Natural killer cell treated with Interleukin-12 subunit alpha and Interleukin-12 subunit beta and Interleukin-15 and Interleukin-18, amount 100 ng/mL, for 72 hours (primary cell): ENCODE measurements at regions not wholly inside any gene's neighbourhood (a gene's known extent, or its start where the extent isn't known, plus 50 kb on each side); places are given as distances from the start of the nearest gene placed in this dataset.

ENCODE experiments used
- ATAC-seq, 2 donors: fragments of 150-1000 bp; cut with Tn5 transposase in 1 of 2; sonication (Bioruptor Pico), chemical (Tn5 transposase) in 1 of 2; 2 replicates each; pipeline ENCODE4 v1.10.0; 2021
- DNase-seq: peaks from one replicate; pipeline ENCODE4 v3.0.0; 2022; ENCODE audit warnings: low spot score
- H3K27ac Mint-ChIP-seq, 2 donors: 1 replicate in 1 of 2; 2 replicates in 1 of 2; pipeline ENCODE4 v1.8.0; 2022; ENCODE audit warnings: mixed read lengths in 2 of 2, mild to moderate bottlenecking in 1 of 2, moderate library complexity in 1 of 2
- H3K27me3 Mint-ChIP-seq, 2 donors: 1 replicate in 1 of 2; 2 replicates in 1 of 2; pipeline ENCODE4 v1.8.0; 2022; ENCODE audit warnings: mixed read lengths in 2 of 2
- H3K36me3 Mint-ChIP-seq: one replicate; pipeline ENCODE4 v1.8.0; 2022; ENCODE audit warnings: mixed read lengths
- H3K4me1 Mint-ChIP-seq, 2 donors: 1 replicate in 1 of 2; 2 replicates in 1 of 2; pipeline ENCODE4 v1.8.0; 2022; ENCODE audit warnings: low read depth in 2 of 2, mixed read lengths in 2 of 2, mild to moderate bottlenecking in 1 of 2
- H3K4me3 Mint-ChIP-seq: one replicate; pipeline ENCODE4 v1.8.0; 2022; ENCODE audit warnings: mixed read lengths
- H3K9me3 Mint-ChIP-seq: 2 replicates; pipeline ENCODE4 v1.8.0; 2022; ENCODE audit warnings: mixed read lengths

- peaks cover 9% of the 10 kb centered on the region for H3K36me3 Mint-ChIP-seq
- ATAC-seq: no peak
These were observed 152.8 kb upstream of the AFDN start for GRCh38 chr6:167673946-167674345.

GRCh38 chr6:167674486-167674885 is 152.2 kb upstream of the AFDN start:
- no peak overlapping the region for H3K4me3 Mint-ChIP-seq
- H3K9me3 Mint-ChIP-seq: peaks cover 11% of the 10 kb centered on the region
- H3K4me1 Mint-ChIP-seq: peaks cover 0 to 2% of the 10 kb centered on the region in 2 donors
- H3K27ac Mint-ChIP-seq: no peak overlapping the region
- DNase-seq: no peak
- peaks cover 20 to 23% of the 10 kb centered on the region in 2 donors for H3K27me3 Mint-ChIP-seq
- ATAC-seq: no peak
- peaks cover 9% of the 10 kb centered on the region for H3K36me3 Mint-ChIP-seq

More at GRCh38 chr6:167673946-167674345, 152.8 kb upstream of the AFDN start:
- Mint-ChIP-seq H3K9me3 (peaks cover 11% of the 10 kb centered on the region), H3K27me3 (peaks cover 18 to 20% of the 10 kb centered on the region in 2 donors), H3K27ac (no peak overlapping the region), H3K4me1 (peaks cover 0 to 2% of the 10 kb centered on the region in 2 donors), H3K4me3 (no peak overlapping the region)
- no peak for DNase-seq

- Mint-ChIP-seq H3K27ac (no peak overlapping the region), H3K27me3 (peaks cover 30 to 33% of the 10 kb centered on the region in 2 donors), H3K36me3 (peaks cover 9% of the 10 kb centered on the region), H3K4me1 (peaks cover 0 to 2% of the 10 kb centered on the region in 2 donors), H3K9me3 (peaks cover 11% of the 10 kb centered on the region), H3K4me3 (no peak overlapping the region)
- no peak for ATAC-seq
- peak; percentile 15 for DNase-seq
These were observed 150.6 kb upstream of the AFDN start for GRCh38 chr6:167676000-167676665.

- ATAC-seq (no peak), DNase-seq (peak; percentile 45)
- H3K27me3 Mint-ChIP-seq: peaks cover 36 to 40% of the 10 kb centered on the region in 2 donors
- peaks cover 0 to 4% of the 10 kb centered on the region in 2 donors for H3K4me1 Mint-ChIP-seq
- H3K4me3 Mint-ChIP-seq: no peak overlapping the region
- peaks cover 4% of the 10 kb centered on the region for H3K9me3 Mint-ChIP-seq
- peaks cover 2% of the 10 kb centered on the region for H3K36me3 Mint-ChIP-seq
- H3K27ac Mint-ChIP-seq: no peak overlapping the region
These were observed 149.9 kb upstream of the AFDN start for GRCh38 chr6:167676666-167677421.

GRCh38 chr6:167677422-167677789 is 149.3 kb upstream of the AFDN start:
- peaks cover 0 to 3% of the 10 kb centered on the region in 2 donors for H3K4me1 Mint-ChIP-seq
- no peak for DNase-seq
- H3K4me3 Mint-ChIP-seq: no peak overlapping the region
- H3K27me3 Mint-ChIP-seq: peaks cover 36 to 43% of the 10 kb centered on the region in 2 donors
- no peak for ATAC-seq
- peaks cover 3% of the 10 kb centered on the region for H3K9me3 Mint-ChIP-seq
- no peak overlapping the region for H3K27ac Mint-ChIP-seq
- no peaks in the 10 kb centered on the region for H3K36me3 Mint-ChIP-seq

GRCh38 chr6:167678102-167679101 is 148.3 kb upstream of the AFDN start:
- no peak overlapping the region for H3K4me3 Mint-ChIP-seq
- H3K36me3 Mint-ChIP-seq: no peaks in the 10 kb centered on the region
- peaks cover 33 to 43% of the 10 kb centered on the region in 2 donors for H3K27me3 Mint-ChIP-seq
- H3K9me3 Mint-ChIP-seq: no peaks in the 10 kb centered on the region
- no peak for ATAC-seq
- peaks cover 0 to 3% of the 10 kb centered on the region in 2 donors for H3K4me1 Mint-ChIP-seq
- no peak overlapping the region for H3K27ac Mint-ChIP-seq
- peak; percentile 51 for DNase-seq

GRCh38 chr6:167679122-167679736 is 147.5 kb upstream of the AFDN start:
- Mint-ChIP-seq H3K27me3 (peaks cover 38 to 47% of the 10 kb centered on the region in 2 donors), H3K27ac (no peak overlapping the region), H3K4me3 (no peak overlapping the region), H3K36me3 (no peaks in the 10 kb centered on the region), H3K9me3 (no peaks in the 10 kb centered on the region), H3K4me1 (peaks cover 0 to 3% of the 10 kb centered on the region in 2 donors)
- ATAC-seq (no peak), DNase-seq (no peak)

- Mint-ChIP-seq H3K4me3 (no peak overlapping the region), H3K27me3 (peaks cover 37 to 42% of the 10 kb centered on the region in 2 donors), H3K4me1 (peaks cover 0 to 3% of the 10 kb centered on the region in 2 donors), H3K9me3 (no peaks in the 10 kb centered on the region), H3K36me3 (no peaks in the 10 kb centered on the region), H3K27ac (no peak overlapping the region)
- ATAC-seq: no peak
- peak; percentile 23 for DNase-seq
These were observed 146.7 kb upstream of the AFDN start for GRCh38 chr6:167679790-167680604.

GRCh38 chr6:167680605-167681149 is 146.0 kb upstream of the AFDN start:
- no peak for ATAC-seq

GRCh38 chr6:167682125-167682524 is 144.6 kb upstream of the AFDN start:
- DNase-seq (no peak), ATAC-seq (no peak)
- Mint-ChIP-seq H3K4me3 (no peak overlapping the region), H3K4me1 (peaks cover 0 to 3% of the 10 kb centered on the region in 2 donors), H3K9me3 (peaks cover 8% of the 10 kb centered on the region), H3K27ac (no peak overlapping the region), H3K27me3 (peaks cover 31% of the 10 kb centered on the region in 2 donors), H3K36me3 (no peaks in the 10 kb centered on the region)

More at GRCh38 chr6:167680605-167681149, 146.0 kb upstream of the AFDN start:
- peaks cover 36 to 38% of the 10 kb centered on the region in 2 donors for H3K27me3 Mint-ChIP-seq
- H3K27ac Mint-ChIP-seq: peak overlapping the region in 1 of 2 donors; percentile 41
- peak; percentile 15 for DNase-seq
- no peak overlapping the region for H3K4me3 Mint-ChIP-seq
- H3K9me3 Mint-ChIP-seq: no peaks in the 10 kb centered on the region
- no peaks in the 10 kb centered on the region for H3K36me3 Mint-ChIP-seq
- peaks cover 0 to 3% of the 10 kb centered on the region in 2 donors for H3K4me1 Mint-ChIP-seq

- peaks cover 31% of the 10 kb centered on the region in 2 donors for H3K27me3 Mint-ChIP-seq
- H3K4me3 Mint-ChIP-seq: no peak overlapping the region
- H3K4me1 Mint-ChIP-seq: peaks cover 0 to 3% of the 10 kb centered on the region in 2 donors
These were observed 144.1 kb upstream of the AFDN start for GRCh38 chr6:167682546-167683027.

More at GRCh38 chr6:167682546-167683027, 144.1 kb upstream of the AFDN start:
- H3K9me3 Mint-ChIP-seq: peaks cover 8% of the 10 kb centered on the region
- DNase-seq (no peak), ATAC-seq (no peak)
- H3K36me3 Mint-ChIP-seq: no peaks in the 10 kb centered on the region
- H3K27ac Mint-ChIP-seq: no peak overlapping the region
